ENCODE measurements at regions not wholly inside any gene's neighbourhood (a gene's known extent, or its start where the extent isn't known, plus 50 kb on each side); places are given as distances from the start of the nearest gene placed in this dataset.

GRCh38 chr7:25398418-25398817 lies 170.1 kb upstream of the NPVF start:
- TF ChIP-seq CTCF (IDR thresholded peaks at IDR 0.05; ENCODE audit: insufficient read depth, low read length, poor library complexity, severe bottlenecking) = no peak
- DNase-seq (ENCODE audit: low read depth) = no peak
- H3K36me3 ChIP-seq (ENCODE audit: control insufficient read depth, insufficient read depth, low read length) = no peaks in the 10 kb centered on the region
- no peak overlapping the region for H3K4me3 ChIP-seq (ENCODE audit: low read depth, low read length)
- no peaks in the 10 kb centered on the region for H3K27me3 ChIP-seq (ENCODE audit: control insufficient read depth, insufficient read depth, low read length)

GRCh38 chr7:25399000-25399750 lies 170.9 kb upstream of the NPVF start:
- H3K36me3 ChIP-seq (ENCODE audit: control insufficient read depth, insufficient read depth, low read length) = no peaks in the 10 kb centered on the region
- no peaks in the 10 kb centered on the region for H3K27me3 ChIP-seq (ENCODE audit: control insufficient read depth, insufficient read depth, low read length)
- TF ChIP-seq CTCF (IDR thresholded peaks at IDR 0.05; ENCODE audit: insufficient read depth, low read length, poor library complexity, severe bottlenecking) = no peak
- no peak overlapping the region for H3K4me3 ChIP-seq (ENCODE audit: low read depth, low read length)
- no peak for DNase-seq (ENCODE audit: low read depth)

GRCh38 chr7:25402532-25402931 lies 174.2 kb upstream of the NPVF start:
- no peak overlapping the region for H3K4me3 ChIP-seq (ENCODE audit: low read depth, low read length)
- no peak for DNase-seq (ENCODE audit: low read depth)
- H3K36me3 ChIP-seq (ENCODE audit: control insufficient read depth, insufficient read depth, low read length) = no peaks in the 10 kb centered on the region
- H3K27me3 ChIP-seq (ENCODE audit: control insufficient read depth, insufficient read depth, low read length) = no peaks in the 10 kb centered on the region
- no peak for TF ChIP-seq CTCF (IDR thresholded peaks at IDR 0.05; ENCODE audit: insufficient read depth, low read length, poor library complexity, severe bottlenecking)

GRCh38 chr7:25405736-25406135 lies 177.4 kb upstream of the NPVF start:
- H3K27me3 ChIP-seq (ENCODE audit: control insufficient read depth, insufficient read depth, low read length) = no peaks in the 10 kb centered on the region
- H3K36me3 ChIP-seq (ENCODE audit: control insufficient read depth, insufficient read depth, low read length) = no peaks in the 10 kb centered on the region
- no peak for DNase-seq (ENCODE audit: low read depth)
- TF ChIP-seq CTCF (IDR thresholded peaks at IDR 0.05; ENCODE audit: insufficient read depth, low read length, poor library complexity, severe bottlenecking) = no peak
- H3K4me3 ChIP-seq (ENCODE audit: low read depth, low read length) = no peak overlapping the region

GRCh38 chr7:25407053-25407452 lies 178.8 kb upstream of the NPVF start:
- H3K27me3 ChIP-seq (ENCODE audit: control insufficient read depth, insufficient read depth, low read length) = no peaks in the 10 kb centered on the region
- no peak for DNase-seq (ENCODE audit: low read depth)
- no peak for TF ChIP-seq CTCF (IDR thresholded peaks at IDR 0.05; ENCODE audit: insufficient read depth, low read length, poor library complexity, severe bottlenecking)
- no peak overlapping the region for H3K4me3 ChIP-seq (ENCODE audit: low read depth, low read length)
- H3K36me3 ChIP-seq (ENCODE audit: control insufficient read depth, insufficient read depth, low read length) = no peaks in the 10 kb centered on the region
